ENCODE measurements at regions not wholly inside any gene's neighbourhood (a gene's known extent, or its start where the extent isn't known, plus 50 kb on each side); places are given as distances from the start of the nearest gene placed in this dataset.
"Not testable (repeated sequence)": the region's sequence is repeated elsewhere in the genome, so short reads cannot be mapped to it uniquely, and the experiment has no call there.

GRCh38 chrX:117607561-117607960 lies 509.0 kb downstream of the KLHL13 start:
- Histone ChIP-seq H3K27me3 (ENCODE audit: control insufficient read depth in 4 of 4, insufficient read depth in 4 of 4, low read length in 3 of 4) (no peaks in the 10 kb centered on the region), H3K36me3 (ENCODE audit: control insufficient read depth in 4 of 4, insufficient read depth in 3 of 4, low read depth in 1 of 4, low read length in 3 of 4) (no peaks in the 10 kb centered on the region), H3K9me3 (ENCODE audit: control insufficient read depth in 4 of 4, low read length in 3 of 4) (peaks cover 0 to 5% (median 0%) of the 10 kb centered on the region in 4 donors), H3K4me1 (ENCODE audit: control insufficient read depth in 4 of 4, insufficient read depth in 4 of 4, low read length in 3 of 4) (no peaks in the 10 kb centered on the region), H3K27ac (ENCODE audit: low read depth in 1 of 2, low read length in 2 of 2) (no peak overlapping the region), H3K4me3 (ENCODE audit: low read depth in 1 of 3, low read length in 3 of 3) (no peak overlapping the region), H3K9ac (ENCODE audit: low read depth in 1 of 2, low read length in 2 of 2) (no peak overlapping the region)
- DNase-seq (ENCODE audit: low spot score): no peak
- TF ChIP-seq SP1 (IDR thresholded peaks at IDR 0.05) (no peak), RAD21 (IDR thresholded peaks at IDR 0.05) (no peak), ATF3 (IDR thresholded peaks at IDR 0.05) (no peak), MAX (IDR thresholded peaks at IDR 0.05) (no peak), NR2F2 (IDR thresholded peaks at IDR 0.05) (no peak), TAF1 (conservative IDR thresholded peaks at IDR 0.05) (no peak), HNF4G (IDR thresholded peaks at IDR 0.05) (no peak)
- TF ChIP-seq, protein P1, sequence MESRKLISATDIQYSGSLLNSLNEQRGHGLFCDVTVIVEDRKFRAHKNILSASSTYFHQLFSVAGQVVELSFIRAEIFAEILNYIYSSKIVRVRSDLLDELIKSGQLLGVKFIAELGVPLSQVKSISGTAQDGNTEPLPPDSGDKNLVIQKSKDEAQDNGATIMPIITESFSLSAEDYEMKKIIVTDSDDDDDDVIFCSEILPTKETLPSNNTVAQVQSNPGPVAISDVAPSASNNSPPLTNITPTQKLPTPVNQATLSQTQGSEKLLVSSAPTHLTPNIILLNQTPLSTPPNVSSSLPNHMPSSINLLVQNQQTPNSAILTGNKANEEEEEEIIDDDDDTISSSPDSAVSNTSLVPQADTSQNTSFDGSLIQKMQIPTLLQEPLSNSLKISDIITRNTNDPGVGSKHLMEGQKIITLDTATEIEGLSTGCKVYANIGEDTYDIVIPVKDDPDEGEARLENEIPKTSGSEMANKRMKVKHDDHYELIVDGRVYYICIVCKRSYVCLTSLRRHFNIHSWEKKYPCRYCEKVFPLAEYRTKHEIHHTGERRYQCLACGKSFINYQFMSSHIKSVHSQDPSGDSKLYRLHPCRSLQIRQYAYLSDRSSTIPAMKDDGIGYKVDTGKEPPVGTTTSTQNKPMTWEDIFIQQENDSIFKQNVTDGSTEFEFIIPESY (IDR thresholded peaks at IDR 0.05): no peak
- TF ChIP-seq, protein P2, sequence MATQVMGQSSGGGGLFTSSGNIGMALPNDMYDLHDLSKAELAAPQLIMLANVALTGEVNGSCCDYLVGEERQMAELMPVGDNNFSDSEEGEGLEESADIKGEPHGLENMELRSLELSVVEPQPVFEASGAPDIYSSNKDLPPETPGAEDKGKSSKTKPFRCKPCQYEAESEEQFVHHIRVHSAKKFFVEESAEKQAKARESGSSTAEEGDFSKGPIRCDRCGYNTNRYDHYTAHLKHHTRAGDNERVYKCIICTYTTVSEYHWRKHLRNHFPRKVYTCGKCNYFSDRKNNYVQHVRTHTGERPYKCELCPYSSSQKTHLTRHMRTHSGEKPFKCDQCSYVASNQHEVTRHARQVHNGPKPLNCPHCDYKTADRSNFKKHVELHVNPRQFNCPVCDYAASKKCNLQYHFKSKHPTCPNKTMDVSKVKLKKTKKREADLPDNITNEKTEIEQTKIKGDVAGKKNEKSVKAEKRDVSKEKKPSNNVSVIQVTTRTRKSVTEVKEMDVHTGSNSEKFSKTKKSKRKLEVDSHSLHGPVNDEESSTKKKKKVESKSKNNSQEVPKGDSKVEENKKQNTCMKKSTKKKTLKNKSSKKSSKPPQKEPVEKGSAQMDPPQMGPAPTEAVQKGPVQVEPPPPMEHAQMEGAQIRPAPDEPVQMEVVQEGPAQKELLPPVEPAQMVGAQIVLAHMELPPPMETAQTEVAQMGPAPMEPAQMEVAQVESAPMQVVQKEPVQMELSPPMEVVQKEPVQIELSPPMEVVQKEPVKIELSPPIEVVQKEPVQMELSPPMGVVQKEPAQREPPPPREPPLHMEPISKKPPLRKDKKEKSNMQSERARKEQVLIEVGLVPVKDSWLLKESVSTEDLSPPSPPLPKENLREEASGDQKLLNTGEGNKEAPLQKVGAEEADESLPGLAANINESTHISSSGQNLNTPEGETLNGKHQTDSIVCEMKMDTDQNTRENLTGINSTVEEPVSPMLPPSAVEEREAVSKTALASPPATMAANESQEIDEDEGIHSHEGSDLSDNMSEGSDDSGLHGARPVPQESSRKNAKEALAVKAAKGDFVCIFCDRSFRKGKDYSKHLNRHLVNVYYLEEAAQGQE (IDR thresholded peaks at IDR 0.05): no peak

DNA sequence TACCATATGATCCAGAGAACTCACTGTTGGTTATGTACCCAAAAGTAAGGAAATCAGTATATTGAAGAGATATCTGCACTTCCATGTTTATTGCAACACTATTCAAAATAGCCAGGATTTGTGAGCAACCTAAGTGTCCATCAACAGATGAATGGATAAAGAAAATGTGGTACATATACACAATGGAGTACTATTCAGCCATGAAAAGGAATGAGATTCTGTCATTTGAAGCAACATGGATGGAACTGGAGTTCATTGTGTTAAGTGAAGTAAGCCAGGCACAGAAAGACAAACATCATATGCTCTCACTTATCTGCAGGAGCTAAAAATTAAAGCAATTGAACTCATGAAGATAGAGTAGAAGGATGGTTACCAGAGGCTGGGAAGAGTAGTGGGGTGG lies 510.5 kb downstream of the KLHL13 start:
- H3K9ac ChIP-seq (ENCODE audit: low read depth in 1 of 2, low read length in 2 of 2); DNase-seq (ENCODE audit: low spot score); H3K27ac ChIP-seq (ENCODE audit: low read depth in 1 of 2, low read length in 2 of 2); H3K4me1 ChIP-seq (ENCODE audit: control insufficient read depth in 4 of 4, insufficient read depth in 4 of 4, low read length in 3 of 4); H3K27me3 ChIP-seq (ENCODE audit: control insufficient read depth in 4 of 4, insufficient read depth in 4 of 4, low read length in 3 of 4); H3K36me3 ChIP-seq (ENCODE audit: control insufficient read depth in 4 of 4, insufficient read depth in 3 of 4, low read depth in 1 of 4, low read length in 3 of 4); H3K9me3 ChIP-seq (ENCODE audit: control insufficient read depth in 4 of 4, low read length in 3 of 4); H3K4me3 ChIP-seq (ENCODE audit: low read depth in 1 of 3, low read length in 3 of 3): not testable (repeated sequence)

GRCh38 chrX:117570160-117570559 lies 546.5 kb downstream of the KLHL13 start:
- Histone ChIP-seq H3K36me3 (ENCODE audit: control insufficient read depth in 4 of 4, insufficient read depth in 3 of 4, low read depth in 1 of 4, low read length in 3 of 4) (no peaks in the 10 kb centered on the region), H3K27me3 (ENCODE audit: control insufficient read depth in 4 of 4, insufficient read depth in 4 of 4, low read length in 3 of 4) (no peaks in the 10 kb centered on the region), H3K9ac (ENCODE audit: low read depth in 1 of 2, low read length in 2 of 2) (no peak overlapping the region), H3K27ac (ENCODE audit: low read depth in 1 of 2, low read length in 2 of 2) (no peak overlapping the region), H3K4me1 (ENCODE audit: control insufficient read depth in 4 of 4, insufficient read depth in 4 of 4, low read length in 3 of 4) (no peaks in the 10 kb centered on the region), H3K9me3 (ENCODE audit: control insufficient read depth in 4 of 4, low read length in 3 of 4) (peaks cover 0 to 3% (median 0%) of the 10 kb centered on the region in 4 donors), H3K4me3 (ENCODE audit: low read depth in 1 of 3, low read length in 3 of 3) (no peak overlapping the region)
- DNase-seq (ENCODE audit: low spot score): no peak
- TF ChIP-seq, protein P1 (IDR thresholded peaks at IDR 0.05): no peak
- no peak for TF ChIP-seq EGR1 (IDR thresholded peaks at IDR 0.05; ENCODE audit: low read depth in 2 of 2)
- no peak for TF ChIP-seq JUND (IDR thresholded peaks at IDR 0.05)
- no peak for TF ChIP-seq RAD21 (IDR thresholded peaks at IDR 0.05)
- TF ChIP-seq FOXA2 (IDR thresholded peaks at IDR 0.05): no peak
- TF ChIP-seq MAX (IDR thresholded peaks at IDR 0.05): no peak
- TF ChIP-seq FOXA1 (IDR thresholded peaks at IDR 0.05): no peak
- no peak for TF ChIP-seq GABPA (IDR thresholded peaks at IDR 0.05 in 1 of 2, conservative IDR thresholded peaks at IDR 0.05 in 1 of 2)
- no peak for TF ChIP-seq SP1 (IDR thresholded peaks at IDR 0.05)
- TF ChIP-seq, protein P3, sequence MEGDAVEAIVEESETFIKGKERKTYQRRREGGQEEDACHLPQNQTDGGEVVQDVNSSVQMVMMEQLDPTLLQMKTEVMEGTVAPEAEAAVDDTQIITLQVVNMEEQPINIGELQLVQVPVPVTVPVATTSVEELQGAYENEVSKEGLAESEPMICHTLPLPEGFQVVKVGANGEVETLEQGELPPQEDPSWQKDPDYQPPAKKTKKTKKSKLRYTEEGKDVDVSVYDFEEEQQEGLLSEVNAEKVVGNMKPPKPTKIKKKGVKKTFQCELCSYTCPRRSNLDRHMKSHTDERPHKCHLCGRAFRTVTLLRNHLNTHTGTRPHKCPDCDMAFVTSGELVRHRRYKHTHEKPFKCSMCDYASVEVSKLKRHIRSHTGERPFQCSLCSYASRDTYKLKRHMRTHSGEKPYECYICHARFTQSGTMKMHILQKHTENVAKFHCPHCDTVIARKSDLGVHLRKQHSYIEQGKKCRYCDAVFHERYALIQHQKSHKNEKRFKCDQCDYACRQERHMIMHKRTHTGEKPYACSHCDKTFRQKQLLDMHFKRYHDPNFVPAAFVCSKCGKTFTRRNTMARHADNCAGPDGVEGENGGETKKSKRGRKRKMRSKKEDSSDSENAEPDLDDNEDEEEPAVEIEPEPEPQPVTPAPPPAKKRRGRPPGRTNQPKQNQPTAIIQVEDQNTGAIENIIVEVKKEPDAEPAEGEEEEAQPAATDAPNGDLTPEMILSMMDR (IDR thresholded peaks at IDR 0.05; ENCODE audit: low read depth, low read length, missing input control): no peak
- TF ChIP-seq ATF3 (IDR thresholded peaks at IDR 0.05): no peak
- TF ChIP-seq HNF4G (IDR thresholded peaks at IDR 0.05): no peak
- TF ChIP-seq YY1 (IDR thresholded peaks at IDR 0.05): no peak
- TF ChIP-seq NR2F2 (IDR thresholded peaks at IDR 0.05): no peak
- no peak for TF ChIP-seq RXRA (IDR thresholded peaks at IDR 0.05)
